ENCODE measurements at regions not wholly inside any gene's neighbourhood (a gene's known extent, or its start where the extent isn't known, plus 50 kb on each side); places are given as distances from the start of the nearest gene placed in this dataset.

DNA sequence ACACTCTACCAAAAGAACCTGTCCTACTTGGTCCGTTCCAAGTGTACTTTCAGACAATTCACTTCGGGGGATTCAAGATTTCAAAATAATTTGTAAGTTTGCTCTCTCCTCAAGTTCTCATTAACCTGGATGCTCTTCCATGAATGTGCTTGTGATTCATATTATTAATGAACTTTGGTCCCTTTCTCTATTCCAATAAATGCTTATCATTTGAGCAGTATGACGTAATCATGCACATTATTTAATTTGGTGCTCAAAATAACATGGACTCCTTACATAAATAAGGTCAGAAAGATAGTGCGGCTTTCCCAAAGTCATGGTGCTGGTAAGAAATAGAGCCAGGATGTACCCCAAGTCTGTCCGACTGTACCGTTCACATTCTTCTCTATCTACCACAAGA is 323.2 kb upstream of the SLCO3A1 start:
- TF ChIP-seq, protein P1, sequence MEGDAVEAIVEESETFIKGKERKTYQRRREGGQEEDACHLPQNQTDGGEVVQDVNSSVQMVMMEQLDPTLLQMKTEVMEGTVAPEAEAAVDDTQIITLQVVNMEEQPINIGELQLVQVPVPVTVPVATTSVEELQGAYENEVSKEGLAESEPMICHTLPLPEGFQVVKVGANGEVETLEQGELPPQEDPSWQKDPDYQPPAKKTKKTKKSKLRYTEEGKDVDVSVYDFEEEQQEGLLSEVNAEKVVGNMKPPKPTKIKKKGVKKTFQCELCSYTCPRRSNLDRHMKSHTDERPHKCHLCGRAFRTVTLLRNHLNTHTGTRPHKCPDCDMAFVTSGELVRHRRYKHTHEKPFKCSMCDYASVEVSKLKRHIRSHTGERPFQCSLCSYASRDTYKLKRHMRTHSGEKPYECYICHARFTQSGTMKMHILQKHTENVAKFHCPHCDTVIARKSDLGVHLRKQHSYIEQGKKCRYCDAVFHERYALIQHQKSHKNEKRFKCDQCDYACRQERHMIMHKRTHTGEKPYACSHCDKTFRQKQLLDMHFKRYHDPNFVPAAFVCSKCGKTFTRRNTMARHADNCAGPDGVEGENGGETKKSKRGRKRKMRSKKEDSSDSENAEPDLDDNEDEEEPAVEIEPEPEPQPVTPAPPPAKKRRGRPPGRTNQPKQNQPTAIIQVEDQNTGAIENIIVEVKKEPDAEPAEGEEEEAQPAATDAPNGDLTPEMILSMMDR (conservative IDR thresholded peaks at IDR 0.05; ENCODE audit: low read depth in 2 of 2): no peak
- TF ChIP-seq POLR2AphosphoS5 (IDR thresholded peaks at IDR 0.05; ENCODE audit: low read depth) (no peak), EZH2 (IDR thresholded peaks at IDR 0.05; ENCODE audit: low read depth, unreplicated experiment) (no peak)
- TF ChIP-seq, protein P2, sequence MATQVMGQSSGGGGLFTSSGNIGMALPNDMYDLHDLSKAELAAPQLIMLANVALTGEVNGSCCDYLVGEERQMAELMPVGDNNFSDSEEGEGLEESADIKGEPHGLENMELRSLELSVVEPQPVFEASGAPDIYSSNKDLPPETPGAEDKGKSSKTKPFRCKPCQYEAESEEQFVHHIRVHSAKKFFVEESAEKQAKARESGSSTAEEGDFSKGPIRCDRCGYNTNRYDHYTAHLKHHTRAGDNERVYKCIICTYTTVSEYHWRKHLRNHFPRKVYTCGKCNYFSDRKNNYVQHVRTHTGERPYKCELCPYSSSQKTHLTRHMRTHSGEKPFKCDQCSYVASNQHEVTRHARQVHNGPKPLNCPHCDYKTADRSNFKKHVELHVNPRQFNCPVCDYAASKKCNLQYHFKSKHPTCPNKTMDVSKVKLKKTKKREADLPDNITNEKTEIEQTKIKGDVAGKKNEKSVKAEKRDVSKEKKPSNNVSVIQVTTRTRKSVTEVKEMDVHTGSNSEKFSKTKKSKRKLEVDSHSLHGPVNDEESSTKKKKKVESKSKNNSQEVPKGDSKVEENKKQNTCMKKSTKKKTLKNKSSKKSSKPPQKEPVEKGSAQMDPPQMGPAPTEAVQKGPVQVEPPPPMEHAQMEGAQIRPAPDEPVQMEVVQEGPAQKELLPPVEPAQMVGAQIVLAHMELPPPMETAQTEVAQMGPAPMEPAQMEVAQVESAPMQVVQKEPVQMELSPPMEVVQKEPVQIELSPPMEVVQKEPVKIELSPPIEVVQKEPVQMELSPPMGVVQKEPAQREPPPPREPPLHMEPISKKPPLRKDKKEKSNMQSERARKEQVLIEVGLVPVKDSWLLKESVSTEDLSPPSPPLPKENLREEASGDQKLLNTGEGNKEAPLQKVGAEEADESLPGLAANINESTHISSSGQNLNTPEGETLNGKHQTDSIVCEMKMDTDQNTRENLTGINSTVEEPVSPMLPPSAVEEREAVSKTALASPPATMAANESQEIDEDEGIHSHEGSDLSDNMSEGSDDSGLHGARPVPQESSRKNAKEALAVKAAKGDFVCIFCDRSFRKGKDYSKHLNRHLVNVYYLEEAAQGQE (IDR thresholded peaks at IDR 0.05; ENCODE audit: unreplicated experiment): no peak
